CD4-positive, alpha-beta T cell treated with Interleukin-15 for 1 hour (primary cell): ENCODE measurements at regions not wholly inside any gene's neighbourhood (a gene's known extent, or its start where the extent isn't known, plus 50 kb on each side); places are given as distances from the start of the nearest gene placed in this dataset.

Experiments
- DNase-seq: peaks from one replicate; pipeline ENCODE4 v3.0.0-alpha.2; 2020

GRCh38 chr6:15796130-15796771 lies 133.4 kb upstream of the DTNBP1 start:
- DNase-seq: no peak

DNA sequence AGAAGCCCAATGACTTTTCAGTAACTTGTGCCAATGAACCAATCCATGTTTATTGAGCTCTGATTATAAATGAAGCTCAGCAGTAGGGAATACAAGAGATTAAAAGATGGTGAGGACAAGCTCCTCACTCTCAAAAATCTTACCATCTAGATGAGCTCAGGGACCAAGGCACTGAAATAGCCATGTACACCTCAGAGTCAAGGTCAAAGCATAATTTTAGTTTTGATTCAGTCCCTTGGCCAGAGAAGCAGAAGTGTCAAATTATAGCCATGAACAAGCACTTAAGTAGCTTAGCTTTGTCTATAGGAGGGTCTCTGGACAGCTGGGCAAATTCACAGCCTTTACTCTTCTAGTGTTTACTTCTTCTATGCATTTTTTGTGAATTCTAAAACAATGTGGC lies 131.0 kb upstream of the DTNBP1 start:
- no peak for DNase-seq

GRCh38 chr6:15793288-15793687 lies 130.5 kb upstream of the DTNBP1 start:
- no peak for DNase-seq

GRCh38 chr6:15792842-15793241 lies 130.0 kb upstream of the DTNBP1 start:
- no peak for DNase-seq

DNA sequence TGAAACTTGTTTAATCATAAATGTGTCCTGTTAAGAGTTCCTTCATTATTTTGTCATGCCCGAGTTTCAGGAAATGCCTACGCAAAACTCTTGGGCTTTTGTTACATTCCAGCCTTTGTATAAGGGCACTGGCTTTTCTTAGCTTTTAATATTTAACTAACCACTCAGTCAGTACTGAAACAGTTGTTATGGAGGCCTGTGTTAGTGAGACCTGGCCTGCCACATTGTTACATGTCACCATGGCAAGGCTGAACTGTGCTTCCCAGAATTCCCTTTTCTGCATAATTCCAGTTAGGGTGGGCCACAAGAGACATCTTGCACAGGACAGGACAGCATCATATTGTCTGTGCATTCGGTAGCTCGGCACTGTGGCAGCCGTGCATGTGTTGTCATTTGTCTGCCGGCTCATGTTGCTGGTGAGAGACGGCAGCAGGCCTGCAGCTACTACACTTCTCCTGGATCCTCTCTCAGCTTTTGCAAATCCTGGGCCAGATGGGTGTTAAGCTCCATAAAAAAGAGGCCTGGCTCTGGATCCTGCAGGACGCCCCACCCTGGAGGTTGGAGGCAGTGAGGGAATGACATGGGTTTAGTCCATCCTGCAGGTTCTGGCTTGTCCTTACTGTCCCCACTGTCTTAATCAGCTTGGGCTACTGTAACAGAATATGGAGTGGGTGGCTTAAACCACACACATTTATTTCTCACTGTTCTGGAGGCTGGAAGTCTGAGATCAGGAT lies 128.8 kb upstream of the DTNBP1 start:
- no peak for DNase-seq

- no peak for DNase-seq
Observed at GRCh38 chr6:15790116-15790515, 127.3 kb upstream of the DTNBP1 start.

GRCh38 chr6:15786846-15787245 lies 124.0 kb upstream of the DTNBP1 start:
- no peak for DNase-seq

DNA sequence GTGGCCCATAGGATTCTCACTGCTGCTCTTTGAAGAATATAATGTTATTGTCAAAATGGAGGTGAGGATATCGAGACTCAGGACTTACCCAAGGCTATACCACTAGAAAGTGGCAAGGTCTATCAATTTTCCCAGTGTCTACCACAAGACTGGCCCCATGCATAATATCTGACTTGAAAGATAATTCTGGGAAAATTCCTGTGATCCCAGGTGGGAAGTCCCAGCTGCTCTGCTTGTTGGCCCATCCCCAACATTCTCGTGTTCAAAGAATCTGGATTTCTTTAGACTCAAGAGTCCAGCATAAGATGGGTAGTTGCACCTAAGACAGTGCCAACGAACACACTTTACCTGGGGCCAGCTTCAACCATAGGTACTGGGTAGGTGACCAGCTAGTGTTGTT lies 120.7 kb upstream of the DTNBP1 start:
- no peak for DNase-seq

DNA sequence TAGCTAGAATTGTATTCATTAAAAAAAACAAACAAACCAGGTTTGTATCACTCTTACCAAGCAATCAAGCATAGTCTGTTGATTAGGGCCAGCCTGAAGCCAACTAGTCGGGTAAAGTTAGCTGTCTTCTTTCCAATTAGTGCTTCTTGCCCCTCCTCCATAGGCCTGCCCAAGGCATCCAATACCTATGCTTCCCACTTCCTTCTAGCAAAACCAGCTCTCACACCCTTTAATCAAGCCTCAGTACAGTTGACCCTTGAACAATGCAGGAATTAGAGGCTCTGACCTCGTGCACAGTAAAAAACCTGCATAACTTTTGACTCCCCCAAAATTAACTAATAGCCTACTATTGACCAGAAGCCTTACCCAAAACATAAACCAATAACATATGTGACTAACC lies 119.1 kb upstream of the DTNBP1 start:
- no peak for DNase-seq

GRCh38 chr6:15781333-15781732 lies 118.5 kb upstream of the DTNBP1 start:
- DNase-seq: no peak

GRCh38 chr6:15780437-15780836 lies 117.6 kb upstream of the DTNBP1 start:
- no peak for DNase-seq

- no peak for DNase-seq
Observed at GRCh38 chr6:15779726-15780125, 116.9 kb upstream of the DTNBP1 start.

DNA sequence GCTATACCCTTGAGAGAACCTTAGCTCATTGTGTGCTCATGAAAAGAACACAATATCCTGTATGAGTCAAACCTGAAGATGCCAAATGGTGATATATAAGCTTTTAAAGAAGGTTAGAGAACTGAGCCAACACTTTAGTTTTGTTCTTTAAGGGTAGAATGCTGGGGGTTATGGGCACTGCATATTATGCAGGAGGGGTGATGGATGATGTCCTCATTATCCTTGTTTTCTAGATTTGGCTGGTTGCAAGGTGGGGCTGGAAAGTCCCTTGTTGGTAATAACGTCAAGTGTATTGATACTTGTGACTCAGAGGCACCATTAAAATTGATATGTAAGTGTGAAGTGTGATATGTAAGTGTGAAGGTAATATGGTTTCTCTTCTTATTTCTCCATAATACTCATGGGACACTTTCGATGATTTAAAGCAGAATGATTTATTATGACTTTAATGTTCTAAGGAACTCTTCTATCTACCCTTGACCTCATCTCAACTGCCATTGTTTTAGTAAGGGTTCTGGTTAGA lies 113.7 kb upstream of the DTNBP1 start:
- no peak for DNase-seq

- DNase-seq: no peak
Observed at GRCh38 chr6:15775741-15776140, 112.9 kb upstream of the DTNBP1 start.

GRCh38 chr6:15775076-15775634 lies 112.3 kb upstream of the DTNBP1 start:
- DNase-seq: no peak

DNA sequence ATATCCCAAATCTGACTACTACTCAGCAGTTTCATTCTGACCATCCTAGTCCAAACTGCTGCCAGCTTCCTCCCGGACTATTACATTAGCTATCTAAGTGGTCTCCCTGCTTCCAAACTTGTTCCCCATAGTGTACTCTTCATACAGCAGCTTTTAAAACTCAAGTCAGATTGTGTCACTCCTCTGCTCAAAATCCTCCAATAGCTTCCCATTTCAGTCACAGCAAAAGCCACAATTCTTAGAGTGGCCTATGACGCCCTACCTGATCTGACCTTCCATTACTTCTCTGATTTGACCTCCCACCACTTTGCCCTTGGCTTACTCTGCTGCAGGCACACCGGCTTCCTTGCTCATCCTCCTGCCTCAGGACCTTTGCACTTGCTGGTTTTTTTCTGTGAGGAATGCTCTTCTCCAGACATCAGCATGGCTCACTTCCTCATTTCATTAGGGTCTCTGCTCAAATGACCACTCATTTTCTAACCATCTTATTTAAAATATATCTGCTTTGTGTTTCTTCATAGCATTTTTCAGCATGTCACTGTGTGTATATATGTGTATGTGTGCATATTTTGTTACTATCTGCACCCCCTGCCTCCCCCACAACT lies 111.1 kb upstream of the DTNBP1 start:
- no peak for DNase-seq

- no peak for DNase-seq
Observed at GRCh38 chr6:15770347-15771143, 107.7 kb upstream of the DTNBP1 start.

GRCh38 chr6:15769511-15770018 lies 106.7 kb upstream of the DTNBP1 start:
- no peak for DNase-seq

DNA sequence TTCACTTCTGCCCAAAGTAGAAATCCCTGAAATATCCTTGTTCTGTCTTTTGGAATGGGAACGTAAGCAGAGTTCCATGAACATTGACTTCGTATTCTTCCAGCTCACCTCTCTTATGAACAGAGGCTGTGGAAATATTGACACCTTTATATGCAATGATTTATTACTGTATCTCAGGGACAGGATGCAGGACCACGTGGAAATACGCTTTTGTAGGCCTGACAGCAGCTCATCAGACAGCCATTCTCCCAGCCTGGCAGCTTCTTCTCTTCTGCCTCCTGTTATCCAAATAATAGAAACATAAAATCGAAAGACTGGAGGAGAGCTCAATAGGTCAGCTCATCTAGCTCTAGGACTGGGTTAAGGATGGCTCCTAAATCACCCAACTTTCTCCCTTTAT lies 106.2 kb upstream of the DTNBP1 start:
- DNase-seq: no peak

GRCh38 chr6:15763837-15764236 lies 101.0 kb upstream of the DTNBP1 start:
- DNase-seq: no peak

- no peak for DNase-seq
Observed at GRCh38 chr6:15763364-15763763, 100.5 kb upstream of the DTNBP1 start.

DNA sequence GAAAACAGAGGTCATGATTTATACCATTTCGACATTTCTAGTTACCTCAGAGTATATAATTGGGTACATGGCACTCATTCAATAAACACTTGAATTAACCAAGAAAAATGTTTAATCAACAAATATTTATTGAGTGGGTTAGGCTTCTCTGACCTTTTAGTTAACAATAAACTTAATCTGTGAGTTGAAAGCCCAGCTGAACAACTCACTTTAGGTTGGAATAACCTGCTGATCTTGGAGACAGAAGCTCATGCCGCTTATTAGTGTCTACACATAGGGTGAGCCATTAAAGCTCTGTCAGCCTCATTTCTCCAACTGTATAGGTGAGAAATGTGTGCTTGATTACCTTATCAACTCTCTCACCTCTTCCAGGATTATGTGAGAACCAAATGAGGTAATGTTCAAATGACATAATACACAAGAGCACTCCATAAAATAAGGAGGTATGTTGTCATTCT lies 98.2 kb upstream of the DTNBP1 start:
- no peak for DNase-seq
